HG03060 (cell line): ENCODE measurements at regions not wholly inside any gene's neighbourhood (a gene's known extent, or its start where the extent isn't known, plus 50 kb on each side); places are given as distances from the start of the nearest gene placed in this dataset.
A peak's percentile ranks its signal among the peaks of the same experiment; 100 is the strongest.

Experiments used
- ATAC-seq: cut with Tn5 transposase; IDR thresholded peaks from one replicate; pipeline ENCODE4 v1.9.1; 2021; ENCODE audit warnings: low read depth, moderate number of reproducible peaks; ENCODE audit not compliant: unreplicated experiment

GRCh38 chr1:9419369-9420041 lies 119.8 kb upstream of the SLC25A33 start:
- ATAC-seq = no peak

- ATAC-seq = no peak
Observed at GRCh38 chr1:9420835-9421532, 118.3 kb upstream of the SLC25A33 start.

GRCh38 chr1:9421533-9421873 lies 117.8 kb upstream of the SLC25A33 start:
- no peak for ATAC-seq

GRCh38 chr1:9422321-9422720 lies 116.9 kb upstream of the SLC25A33 start:
- ATAC-seq = no peak

GRCh38 chr1:9422911-9423505 lies 116.3 kb upstream of the SLC25A33 start:
- no peak for ATAC-seq

- ATAC-seq = no peak
Observed at GRCh38 chr1:9424261-9424660, 115.0 kb upstream of the SLC25A33 start.

- no peak for ATAC-seq
Observed at GRCh38 chr1:9425859-9426258, 113.4 kb upstream of the SLC25A33 start.

- ATAC-seq = peak; percentile 33
Observed at GRCh38 chr1:9426291-9426711, 113.0 kb upstream of the SLC25A33 start.

- no peak for ATAC-seq
Observed at GRCh38 chr1:9427388-9427787, 111.9 kb upstream of the SLC25A33 start.

GRCh38 chr1:9428601-9429341 lies 110.5 kb upstream of the SLC25A33 start:
- peak; percentile 64 for ATAC-seq

- ATAC-seq = no peak
Observed at GRCh38 chr1:9429342-9429711, 109.9 kb upstream of the SLC25A33 start.

GRCh38 chr1:9434247-9435152 lies 104.8 kb upstream of the SLC25A33 start:
- no peak for ATAC-seq

GRCh38 chr1:9435153-9435636 lies 104.1 kb upstream of the SLC25A33 start:
- no peak for ATAC-seq

- no peak for ATAC-seq
Observed at GRCh38 chr1:9435854-9436640, 103.2 kb upstream of the SLC25A33 start.

GRCh38 chr1:9437961-9438430 lies 101.3 kb upstream of the SLC25A33 start:
- ATAC-seq = no peak

GRCh38 chr1:9438431-9439073 lies 100.7 kb upstream of the SLC25A33 start:
- no peak for ATAC-seq

GRCh38 chr1:9439074-9439761 lies 100.0 kb upstream of the SLC25A33 start:
- no peak for ATAC-seq

- ATAC-seq = no peak
Observed at GRCh38 chr1:9440261-9440660, 99.0 kb upstream of the SLC25A33 start.
